HepG2 (cell line): ENCODE measurements at regions not wholly inside any gene's neighbourhood (a gene's known extent, or its start where the extent isn't known, plus 50 kb on each side); places are given as distances from the start of the nearest gene placed in this dataset.

Source experiments
- ATAC-seq: fragments of 200-7000 bp; cut with Tn5 transposase; 3 replicates; pipeline ENCODE4 v1.9.1; 2020; ENCODE audit warnings: mild to moderate bottlenecking, moderate library complexity
- BruUV-seq: library from RNA; stranded (reverse); fragments of 400-500 nt; replicated peaks from 2 replicates; lab custom pipeline; 2021; lab: Mats Ljungman, UMichigan
- CTCF ChIA-PET: fragments of 300-600 bp; formaldehyde crosslinking; extraction: SDS; loops from one replicate; lab custom pipeline; 2021; ENCODE audit warnings: low total read pairs, inconsistent platforms, low intra/inter-chr PET ratio; lab: Yijun Ruan, JAX
- POLR2A ChIA-PET: fragments of 350-600 bp; sonication (Branson Sonifier 250); formaldehyde crosslinking; loops from one replicate; lab custom pipeline; 2020; ENCODE audit warnings: antibody characterized with exemption, inconsistent platforms; lab: Yijun Ruan, JAX
- DNase-seq: peaks from one replicate; pipeline ENCODE4 v3.0.0-alpha.2; 2015; ENCODE audit warnings: low spot score
- FAIRE-seq: peaks from 3 replicates; lab custom pipeline; 2011; peaks lifted over from hg19 to GRCh38; lab: Jason Lieb, UNC
- H2AFZ ChIP-seq: one replicate; pipeline ENCODE4 v1.6.1; 2011; ENCODE audit warnings: low read length, inconsistent platforms
- H3K27ac ChIP-seq: fragments of 300-600 bp; 3 replicates; pipeline ENCODE4 v1.8.0; 2011; ENCODE audit warnings: mixed run types, mild to moderate bottlenecking, mixed read lengths, low read length, inconsistent platforms; ENCODE audit not compliant: insufficient read depth; ENCODE audit errors: extremely low read length
- H3K27me3 ChIP-seq, 2 experiments: fragments of 200-600 bp in 1 of 2; 2 replicates in 1 of 2; 3 replicates in 1 of 2; pipeline versions ENCODE4 v1.6.0 to v1.8.0; 2011; ENCODE audit warnings: low read length in 2 of 2, mild to moderate bottlenecking in 2 of 2, moderate library complexity in 2 of 2, inconsistent platforms in 1 of 2; ENCODE audit not compliant: insufficient read depth in 2 of 2, control insufficient read depth in 1 of 2
- H3K36me3 ChIP-seq, 2 experiments: fragments of 200-600 bp in 1 of 2; replicated peaks in 1 of 2; 2 replicates in 1 of 2; 3 replicates in 1 of 2; pipeline versions ENCODE4 v1.5.1 to v1.8.0; 2011; ENCODE audit warnings: low read length in 2 of 2, inconsistent platforms in 1 of 2; ENCODE audit not compliant: insufficient read depth in 2 of 2, control insufficient read depth in 1 of 2
- H3K4me1 ChIP-seq: 2 replicates; pipeline ENCODE4 v1.5.1; 2012; ENCODE audit warnings: low read length, inconsistent platforms; ENCODE audit not compliant: insufficient read depth
- H3K4me2 ChIP-seq: 2 replicates; pipeline ENCODE4 v1.6.0; 2011; ENCODE audit warnings: low read depth, low read length, inconsistent platforms
- H3K4me3 ChIP-seq, 3 experiments: fragments of 200-600 bp in 1 of 3; sonication (generic), shearing (Covaris generic) in 1 of 3; replicated peaks in 1 of 3; 2 replicates each; pipeline ENCODE4 v1.5.1; 2011 to 2016; ENCODE audit warnings: low read length in 3 of 3, inconsistent platforms in 2 of 3, low read depth in 2 of 3, mild to moderate bottlenecking in 2 of 3, control low read depth in 1 of 3, mixed read lengths in 1 of 3; ENCODE audit not compliant: insufficient read depth in 1 of 3
- H3K79me2 ChIP-seq: one replicate; pipeline ENCODE4 v1.6.1; 2011; ENCODE audit warnings: low read length, inconsistent platforms; ENCODE audit not compliant: insufficient read depth
- H3K9ac ChIP-seq: 2 replicates; pipeline ENCODE4 v1.6.0; 2011; ENCODE audit warnings: mild to moderate bottlenecking, low read depth, low read length, inconsistent platforms; ENCODE audit not compliant: insufficient read depth
- H3K9me3 ChIP-seq: 2 replicates; pipeline ENCODE4 v1.5.1; 2012; ENCODE audit warnings: mild to moderate bottlenecking, low read length
- H4K20me1 ChIP-seq: 2 replicates; pipeline ENCODE4 v1.6.0; 2011; ENCODE audit warnings: inconsistent platforms, mild to moderate bottlenecking, low read length, moderate library complexity; ENCODE audit not compliant: insufficient read depth
- ATF7-NPFF ChIP-seq: sonication (generic); formaldehyde crosslinking; IDR thresholded peaks from 2 replicates; pipeline ENCODE4 v1.8.1; 2023; ENCODE audit warnings: mild to moderate bottlenecking, low read depth, missing genetic modification reagents, moderate library complexity
- HES4 ChIP-seq: sonication (generic); formaldehyde crosslinking; IDR thresholded peaks from 2 replicates; pipeline ENCODE4 v1.9.0; 2021; ENCODE audit warnings: mild to moderate bottlenecking, missing genetic modification reagents, borderline replicate concordance
- HINFP ChIP-seq: sonication (generic); formaldehyde crosslinking; IDR thresholded peaks from 2 replicates; pipeline ENCODE4 v1.4.0; 2020; ENCODE audit warnings: low read depth, mild to moderate bottlenecking, missing genetic modification reagents
- IRF1 ChIP-seq: sonication (generic); formaldehyde crosslinking; IDR thresholded peaks from 2 replicates; pipeline ENCODE4 v1.4.0; 2020; ENCODE audit warnings: low read depth, mild to moderate bottlenecking, missing genetic modification reagents
- JUNB ChIP-seq: sonication (generic); formaldehyde crosslinking; IDR thresholded peaks from 2 replicates; pipeline ENCODE4 v1.8.0; 2022; ENCODE audit warnings: missing genetic modification reagents, mild to moderate bottlenecking, borderline replicate concordance
- YY1 ChIP-seq: IDR thresholded peaks from 2 replicates; pipeline ENCODE4 v1.6.1; 2011; ENCODE audit warnings: low read length, low read depth, moderate library complexity, mild to moderate bottlenecking; ENCODE audit not compliant: insufficient read depth, insufficient replicate concordance
- ZBTB42 ChIP-seq: sonication (generic); formaldehyde crosslinking; IDR thresholded peaks from 2 replicates; pipeline ENCODE4 v1.5.0; 2020; ENCODE audit warnings: mild to moderate bottlenecking, missing genetic modification reagents
- ZFP62 ChIP-seq: sonication (generic); formaldehyde crosslinking; IDR thresholded peaks from 2 replicates; pipeline ENCODE4 v1.4.0; 2020; ENCODE audit warnings: missing genetic modification reagents
- ZNF292 ChIP-seq: sonication (generic); formaldehyde crosslinking; IDR thresholded peaks from 2 replicates; pipeline ENCODE4 v1.8.1; 2022; ENCODE audit warnings: mild to moderate bottlenecking, low read depth, missing genetic modification reagents, borderline replicate concordance
- ZNF326 ChIP-seq: sonication (generic); formaldehyde crosslinking; IDR thresholded peaks from 2 replicates; pipeline ENCODE4 v1.4.0; 2020; ENCODE audit warnings: missing genetic modification reagents, borderline replicate concordance
- ZNF33A ChIP-seq: sonication (generic); formaldehyde crosslinking; IDR thresholded peaks from 2 replicates; pipeline ENCODE4 v1.5.1; 2020; ENCODE audit warnings: missing genetic modification reagents, mild to moderate bottlenecking, moderate library complexity, borderline replicate concordance
- ZNF672 ChIP-seq: sonication (generic); formaldehyde crosslinking; IDR thresholded peaks from 2 replicates; pipeline ENCODE4 v1.8.1; 2022; ENCODE audit warnings: missing genetic modification reagents
- ZNF761 ChIP-seq: sonication (generic); formaldehyde crosslinking; conservative IDR thresholded peaks from 2 replicates; pipeline ENCODE4 v1.4.0; 2020; ENCODE audit warnings: mild to moderate bottlenecking, missing genetic modification reagents
- ZNF777 ChIP-seq: sonication (generic); formaldehyde crosslinking; IDR thresholded peaks from 2 replicates; pipeline ENCODE4 v1.4.0; 2020; ENCODE audit warnings: missing genetic modification reagents
- ZNF790 ChIP-seq: sonication (generic); formaldehyde crosslinking; IDR thresholded peaks from 2 replicates; pipeline ENCODE4 v1.8.0; 2022; ENCODE audit warnings: missing genetic modification reagents, mild to moderate bottlenecking, borderline replicate concordance
- ZSCAN20 ChIP-seq: sonication (generic); formaldehyde crosslinking; IDR thresholded peaks from 2 replicates; pipeline ENCODE4 v1.4.0; 2020; ENCODE audit warnings: missing genetic modification reagents, mild to moderate bottlenecking, borderline replicate concordance
- WGBS: methylation state at CpG from one replicate; pipeline ENCODE4 v1.1.6; 2017; ENCODE audit warnings: low lambda C conversion rate; 5-methylcytosine and 5-hydroxymethylcytosine counted together
- in situ Hi-C: cut with HindIII; loops from 2 replicates; pipeline ENCODE4 v1.10.0; 2017; ENCODE audit warnings: low pct_unique_long_range_greater_than_20kb; ENCODE audit not compliant: extremely low pct_ligation_motif_present
- intact Hi-C: fragments of 100-400 bp; cut with micrococcal nuclease; formaldehyde crosslinking; loops from one replicate; pipeline ENCODE4 v1.10.0; 2022; ENCODE audit not compliant: unreplicated experiment

DNA sequence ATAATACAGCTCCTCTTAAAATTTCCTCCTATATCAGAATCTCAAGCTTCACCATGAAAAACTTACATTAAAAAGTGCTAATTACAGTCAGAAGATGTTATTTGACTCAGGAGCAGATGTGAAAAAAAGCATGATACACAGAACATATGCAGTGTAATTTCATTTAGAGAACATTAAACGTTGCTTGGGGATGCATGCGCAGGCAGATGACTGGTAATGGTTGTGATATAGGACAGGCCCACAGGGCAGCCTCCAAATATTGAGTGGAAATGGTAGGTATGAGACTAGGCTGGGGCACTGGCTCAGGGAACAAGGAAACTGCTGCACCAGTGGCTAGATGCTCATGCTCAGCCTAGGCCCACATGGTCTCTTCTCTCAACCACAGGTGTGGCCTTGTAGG is 69.7 kb downstream of the IARS1 start:
- H3K27ac ChIP-seq = no peak overlapping the region
- CTCF ChIA-PET = no interaction called here
- no peaks in the 10 kb centered on the region for H3K27me3 ChIP-seq
- WGBS = 91% methylated on average over 2 of the region's 2 CpGs
- FAIRE-seq = no peak
- no peaks in the 10 kb centered on the region for H4K20me1 ChIP-seq
- no peaks in the 10 kb centered on the region for H3K9me3 ChIP-seq
- ATAC-seq = peak; percentile 27; the same call in 1 of the 3 replicates
- no peak overlapping the region for H2AFZ ChIP-seq
- TF ChIP-seq ZSCAN20 (CRISPR knock-in tag) = no peak
- no peak for TF ChIP-seq IRF1 (CRISPR knock-in tag)
- no peak for TF ChIP-seq ZFP62 (CRISPR knock-in tag)
- no peak for TF ChIP-seq ZNF672
- no peak for TF ChIP-seq ZNF326 (CRISPR knock-in tag)
- no peak for TF ChIP-seq ZNF761 (CRISPR knock-in tag)
- TF ChIP-seq ZNF777 = no peak
- no peak for TF ChIP-seq ZNF33A
- no peak for TF ChIP-seq HINFP
- no peak for TF ChIP-seq ZNF790
- no peak for TF ChIP-seq ZNF292 (CRISPR knock-in tag)
- no peak for TF ChIP-seq ZBTB42 (CRISPR knock-in tag)
- no peak for TF ChIP-seq YY1
- no peak for TF ChIP-seq HES4 (CRISPR knock-in tag)
- no peak for TF ChIP-seq ATF7-NPFF (CRISPR knock-in tag)
- no peak for TF ChIP-seq JUNB (CRISPR knock-in tag)
- H3K4me3 ChIP-seq = no peak overlapping the region
- no TSS peak for BruUV-seq
- H3K79me2 ChIP-seq = no peaks in the 10 kb centered on the region
- H3K36me3 ChIP-seq = peaks cover 25 to 66% of the 10 kb centered on the region in 2 experiments
- H3K4me2 ChIP-seq = no peak overlapping the region
- H3K9ac ChIP-seq = no peak overlapping the region
- POLR2A ChIA-PET = no interaction called here
- no peaks in the 10 kb centered on the region for H3K4me1 ChIP-seq
- in situ Hi-C loops (no loop called here), intact Hi-C loops (no loop called here)
- DNase-seq = no peak
